ENCODE measurements at regions not wholly inside any gene's neighbourhood (a gene's known extent, or its start where the extent isn't known, plus 50 kb on each side); places are given as distances from the start of the nearest gene placed in this dataset.

GRCh38 chr9:91114450-91114849, 247.3 kb downstream of the AUH start:
- TF ChIP-seq CTCF (IDR thresholded peaks at IDR 0.05 in 8 of 11, conservative IDR thresholded peaks at IDR 0.05 in 3 of 11): no peak
- TF ChIP-seq POLR2AphosphoS5 (IDR thresholded peaks at IDR 0.05): no peak
- TF ChIP-seq POLR2A (IDR thresholded peaks at IDR 0.05): no peak
